ENCODE measurements at regions not wholly inside any gene's neighbourhood (a gene's known extent, or its start where the extent isn't known, plus 50 kb on each side); places are given as distances from the start of the nearest gene placed in this dataset.
"Not testable (repeated sequence)": the region's sequence is repeated elsewhere in the genome, so short reads cannot be mapped to it uniquely, and the experiment has no call there.

GRCh38 chr7:19916046-19916445 lies 142.6 kb upstream of the TMEM196 start:
- H3K4me1 Mint-ChIP-seq, result peaks cover 31% of the 10 kb centered on the region
- no peak for DNase-seq (ENCODE audit: low spot score in 2 of 2, unreplicated experiment in 2 of 2)
- peak overlapping the region; percentile 10 for H3K27ac Mint-ChIP-seq
- H3K4me3 Mint-ChIP-seq, result no peak overlapping the region
- H3K9me3 Mint-ChIP-seq, result no peaks in the 10 kb centered on the region
- TF ChIP-seq CTCF (IDR thresholded peaks at IDR 0.05; ENCODE audit: unreplicated experiment), result no peak
- H3K27me3 Mint-ChIP-seq (ENCODE audit: low read depth), result no peaks in the 10 kb centered on the region
- no peaks in the 10 kb centered on the region for H3K36me3 Mint-ChIP-seq

GRCh38 chr7:19915596-19915995 lies 142.2 kb upstream of the TMEM196 start:
- H3K36me3 Mint-ChIP-seq, result no peaks in the 10 kb centered on the region
- H3K27me3 Mint-ChIP-seq (ENCODE audit: low read depth), result no peaks in the 10 kb centered on the region
- H3K4me1 Mint-ChIP-seq, result peaks cover 29% of the 10 kb centered on the region
- H3K9me3 Mint-ChIP-seq, result peaks cover 1% of the 10 kb centered on the region
- TF ChIP-seq CTCF (IDR thresholded peaks at IDR 0.05; ENCODE audit: unreplicated experiment), result no peak
- peak overlapping the region; percentile 10 for H3K27ac Mint-ChIP-seq
- DNase-seq (ENCODE audit: low spot score in 2 of 2, unreplicated experiment in 2 of 2), result no peak
- no peak overlapping the region for H3K4me3 Mint-ChIP-seq

- DNase-seq (ENCODE audit: low spot score in 2 of 2, unreplicated experiment in 2 of 2), result no peak
- H3K27ac Mint-ChIP-seq, result no peak overlapping the region
- no peak for TF ChIP-seq CTCF (IDR thresholded peaks at IDR 0.05; ENCODE audit: unreplicated experiment)
- H3K27me3 Mint-ChIP-seq (ENCODE audit: low read depth), result no peaks in the 10 kb centered on the region
- no peak overlapping the region for H3K4me3 Mint-ChIP-seq
- H3K4me1 Mint-ChIP-seq, result peaks cover 24% of the 10 kb centered on the region
- H3K36me3 Mint-ChIP-seq, result no peaks in the 10 kb centered on the region
- H3K9me3 Mint-ChIP-seq, result peaks cover 9% of the 10 kb centered on the region
Measured at GRCh38 chr7:19914866-19915265, 141.4 kb upstream of the TMEM196 start.

GRCh38 chr7:19900118-19900517 lies 126.7 kb upstream of the TMEM196 start:
- no peak overlapping the region for H3K4me3 Mint-ChIP-seq
- no peak for DNase-seq (ENCODE audit: low spot score in 2 of 2, unreplicated experiment in 2 of 2)
- H3K9me3 Mint-ChIP-seq, result peaks cover 35% of the 10 kb centered on the region

GRCh38 chr7:19899529-19899928 lies 126.1 kb upstream of the TMEM196 start:
- TF ChIP-seq CTCF (IDR thresholded peaks at IDR 0.05; ENCODE audit: unreplicated experiment), result no peak
- H3K27me3 Mint-ChIP-seq (ENCODE audit: low read depth), result no peaks in the 10 kb centered on the region
- H3K4me1 Mint-ChIP-seq, result no peaks in the 10 kb centered on the region
- DNase-seq (ENCODE audit: low spot score in 2 of 2, unreplicated experiment in 2 of 2), result no peak
- no peak overlapping the region for H3K4me3 Mint-ChIP-seq
- no peak overlapping the region for H3K27ac Mint-ChIP-seq
- peaks cover 36% of the 10 kb centered on the region for H3K9me3 Mint-ChIP-seq
- no peaks in the 10 kb centered on the region for H3K36me3 Mint-ChIP-seq

More at GRCh38 chr7:19900118-19900517, 126.7 kb upstream of the TMEM196 start:
- no peaks in the 10 kb centered on the region for H3K36me3 Mint-ChIP-seq
- no peak overlapping the region for H3K27ac Mint-ChIP-seq
- no peaks in the 10 kb centered on the region for H3K27me3 Mint-ChIP-seq (ENCODE audit: low read depth)
- no peaks in the 10 kb centered on the region for H3K4me1 Mint-ChIP-seq
- TF ChIP-seq CTCF (IDR thresholded peaks at IDR 0.05; ENCODE audit: unreplicated experiment), result no peak

- H3K4me3 Mint-ChIP-seq; H3K4me1 Mint-ChIP-seq; H3K27ac Mint-ChIP-seq; H3K27me3 Mint-ChIP-seq (ENCODE audit: low read depth); DNase-seq (ENCODE audit: low spot score in 2 of 2, unreplicated experiment in 2 of 2); H3K36me3 Mint-ChIP-seq: not testable (repeated sequence)
- peaks cover 45% of the 10 kb centered on the region for H3K9me3 Mint-ChIP-seq
Measured at GRCh38 chr7:19882893-19883292, 109.5 kb upstream of the TMEM196 start.

Measured in mesothelial cell of epicardium (in vitro differentiated cells).